WTC11 (cell line): ENCODE measurements at regions not wholly inside any gene's neighbourhood (a gene's known extent, or its start where the extent isn't known, plus 50 kb on each side); places are given as distances from the start of the nearest gene placed in this dataset.

Source experiments
- ATAC-seq: fragments of 200-7000 bp; cut with Tn5 transposase; 2 replicates; pipeline ENCODE4 v1.10.0; 2021; ENCODE audit warnings: mild to moderate bottlenecking, moderate library complexity
- CTCF ChIA-PET: fragments of 300-600 bp; sonication (Branson Sonifier 250); formaldehyde crosslinking; loops from one replicate; lab custom pipeline; 2021; ENCODE audit warnings: antibody characterized with exemption; lab: Charles Lee
- POLR2A ChIA-PET: fragments of 350-600 bp; sonication (Branson Sonifier 250); formaldehyde crosslinking; loops from one replicate; lab custom pipeline; 2021; ENCODE audit warnings: antibody characterized with exemption; lab: Charles Lee
- DNase-seq: peaks from one replicate; pipeline ENCODE4 v3.0.0; 2021; ENCODE audit warnings: low spot score
- H3K27ac Mint-ChIP-seq: 2 replicates; pipeline ENCODE4 v1.8.0; 2021; ENCODE audit warnings: mixed read lengths
- H3K27me3 Mint-ChIP-seq: 2 replicates; pipeline ENCODE4 v1.8.0; 2021; ENCODE audit warnings: low read depth, mild to moderate bottlenecking, moderate library complexity, mixed read lengths
- H3K36me3 Mint-ChIP-seq: 2 replicates; pipeline ENCODE4 v1.8.0; 2021; ENCODE audit warnings: mixed read lengths
- H3K4me1 Mint-ChIP-seq: 2 replicates; pipeline ENCODE4 v1.8.0; 2022; ENCODE audit warnings: mixed read lengths
- H3K4me3 Mint-ChIP-seq: 2 replicates; pipeline ENCODE4 v1.8.0; 2021; ENCODE audit warnings: mild to moderate bottlenecking, moderate library complexity, mixed read lengths
- H3K9me3 Mint-ChIP-seq: 2 replicates; pipeline ENCODE4 v1.8.0; 2021; ENCODE audit warnings: mixed read lengths
- ELF4 ChIP-seq: sonication (generic); formaldehyde crosslinking; IDR thresholded peaks from 2 replicates; pipeline ENCODE4 v1.8.1; 2022; ENCODE audit warnings: low read depth, mild to moderate bottlenecking, moderate library complexity, missing genetic modification reagents
- EMX1 ChIP-seq: fragments of 250-450 bp; sonication (Bioruptor Pico); IDR thresholded peaks from 2 replicates; pipeline ENCODE4 v1.8.0; 2021; ENCODE audit warnings: mild to moderate bottlenecking
- FOXP1 ChIP-seq: sonication (generic); formaldehyde crosslinking; IDR thresholded peaks from 2 replicates; pipeline ENCODE4 v1.8.0; 2022; ENCODE audit warnings: missing genetic modification reagents, mild to moderate bottlenecking, moderate library complexity, borderline replicate concordance
- GABPB1 ChIP-seq: sonication (generic); formaldehyde crosslinking; IDR thresholded peaks from 2 replicates; pipeline ENCODE4 v1.8.1; 2023; ENCODE audit warnings: mild to moderate bottlenecking, missing genetic modification reagents
- GTF2I ChIP-seq: fragments of 250-450 bp; sonication (Bioruptor Pico); conservative IDR thresholded peaks from 2 replicates; pipeline ENCODE4 v1.4.0; 2021; ENCODE audit warnings: mild to moderate bottlenecking
- JAZF1 ChIP-seq: fragments of 250-450 bp; sonication (Bioruptor Pico); IDR thresholded peaks from 2 replicates; pipeline ENCODE4 v1.9.0; 2021; ENCODE audit warnings: moderate library complexity, mild to moderate bottlenecking, inconsistent platforms
- JUN ChIP-seq: sonication (generic); formaldehyde crosslinking; IDR thresholded peaks from 2 replicates; pipeline ENCODE4 v1.8.0; 2023; ENCODE audit warnings: mild to moderate bottlenecking, missing genetic modification reagents
- MXD4 ChIP-seq: fragments of 250-450 bp; sonication (Bioruptor Pico); IDR thresholded peaks from 2 replicates; pipeline ENCODE4 v1.8.0; 2021; ENCODE audit warnings: mild to moderate bottlenecking, moderate library complexity, borderline replicate concordance
- TCF7 ChIP-seq: sonication (generic); formaldehyde crosslinking; IDR thresholded peaks from 2 replicates; pipeline ENCODE4 v1.8.0; 2022; ENCODE audit warnings: mild to moderate bottlenecking, low read depth, missing genetic modification reagents, moderate library complexity
- TEAD1 ChIP-seq: sonication (generic); formaldehyde crosslinking; IDR thresholded peaks from 2 replicates; pipeline ENCODE4 v1.8.0; 2022; ENCODE audit warnings: mild to moderate bottlenecking, missing genetic modification reagents
- ZNF138 ChIP-seq: sonication (generic); formaldehyde crosslinking; conservative IDR thresholded peaks from 2 replicates; pipeline ENCODE4 v1.8.1; 2022; ENCODE audit warnings: mild to moderate bottlenecking, moderate library complexity, missing genetic modification reagents
- ZNF396 ChIP-seq: fragments of 250-450 bp; sonication (Bioruptor Pico); IDR thresholded peaks from 2 replicates; pipeline ENCODE4 v1.8.0; 2021; ENCODE audit warnings: mild to moderate bottlenecking, moderate library complexity, borderline replicate concordance
- ZNF671 ChIP-seq: fragments of 250-450 bp; sonication (Bioruptor Pico); IDR thresholded peaks from 2 replicates; pipeline ENCODE4 v1.8.0; 2021; ENCODE audit warnings: mild to moderate bottlenecking
- TF ChIP-seq, protein P1 (sequence below): sonication (generic); formaldehyde crosslinking; IDR thresholded peaks from 2 replicates; pipeline ENCODE4 v1.8.0; 2022; ENCODE audit warnings: mild to moderate bottlenecking, missing genetic modification reagents
- TF ChIP-seq, protein P2 (sequence below): sonication (generic); formaldehyde crosslinking; IDR thresholded peaks from 2 replicates; pipeline ENCODE4 v1.8.1; 2022; ENCODE audit warnings: mild to moderate bottlenecking, missing genetic modification reagents, moderate library complexity, borderline replicate concordance
- TF ChIP-seq, protein P3 (sequence below): sonication (generic); formaldehyde crosslinking; IDR thresholded peaks from 2 replicates; pipeline ENCODE4 v1.8.1; 2023; ENCODE audit warnings: mild to moderate bottlenecking, missing genetic modification reagents, moderate library complexity
- TF ChIP-seq, protein P4 (sequence below): fragments of 250-450 bp; sonication (Bioruptor Pico); conservative IDR thresholded peaks from 2 replicates; pipeline ENCODE4 v1.9.0; 2021; ENCODE audit warnings: mild to moderate bottlenecking
- TF ChIP-seq, protein P5 (sequence below): fragments of 250-450 bp; sonication (Bioruptor Pico); IDR thresholded peaks from 2 replicates; pipeline ENCODE4 v1.9.0; 2021; ENCODE audit warnings: moderate library complexity, mild to moderate bottlenecking, inconsistent platforms, borderline replicate concordance
- TF ChIP-seq, protein P6 (sequence below): sonication (generic); formaldehyde crosslinking; IDR thresholded peaks from 2 replicates; pipeline ENCODE4 v1.8.0; 2022; ENCODE audit warnings: mild to moderate bottlenecking, missing genetic modification reagents
- TF ChIP-seq, protein P7 (sequence below): sonication (generic); formaldehyde crosslinking; IDR thresholded peaks from 2 replicates; pipeline ENCODE4 v1.8.0; 2022; ENCODE audit warnings: missing genetic modification reagents

DNA sequence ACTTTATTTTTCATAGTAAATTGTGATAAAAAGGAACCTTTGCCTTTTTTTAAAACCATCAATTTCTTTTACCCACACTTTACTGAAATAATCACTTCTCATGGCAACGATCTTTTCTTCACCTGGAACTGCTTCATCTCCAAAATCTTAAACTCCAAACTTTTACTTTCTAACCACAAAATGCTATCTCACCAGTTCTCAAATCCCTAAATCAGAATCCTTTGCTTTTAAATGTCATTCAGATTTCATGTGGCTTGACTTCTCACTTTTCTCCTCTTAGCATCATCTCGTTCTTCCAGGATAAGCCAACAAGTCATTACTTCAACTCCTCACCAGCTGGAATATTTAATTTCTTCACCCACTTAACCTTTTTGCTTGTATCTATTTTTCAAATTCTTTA, 284.3 kb upstream of the RASGEF1B start:
- TF ChIP-seq ELF4 (CRISPR knock-in tag): no peak
- TF ChIP-seq, protein P1, sequence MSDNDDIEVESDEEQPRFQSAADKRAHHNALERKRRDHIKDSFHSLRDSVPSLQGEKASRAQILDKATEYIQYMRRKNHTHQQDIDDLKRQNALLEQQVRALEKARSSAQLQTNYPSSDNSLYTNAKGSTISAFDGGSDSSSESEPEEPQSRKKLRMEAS (CRISPR knock-in tag): no peak
- no peak for TF ChIP-seq FOXP1 (CRISPR knock-in tag)
- TF ChIP-seq, protein P2, sequence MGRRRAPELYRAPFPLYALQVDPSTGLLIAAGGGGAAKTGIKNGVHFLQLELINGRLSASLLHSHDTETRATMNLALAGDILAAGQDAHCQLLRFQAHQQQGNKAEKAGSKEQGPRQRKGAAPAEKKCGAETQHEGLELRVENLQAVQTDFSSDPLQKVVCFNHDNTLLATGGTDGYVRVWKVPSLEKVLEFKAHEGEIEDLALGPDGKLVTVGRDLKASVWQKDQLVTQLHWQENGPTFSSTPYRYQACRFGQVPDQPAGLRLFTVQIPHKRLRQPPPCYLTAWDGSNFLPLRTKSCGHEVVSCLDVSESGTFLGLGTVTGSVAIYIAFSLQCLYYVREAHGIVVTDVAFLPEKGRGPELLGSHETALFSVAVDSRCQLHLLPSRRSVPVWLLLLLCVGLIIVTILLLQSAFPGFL (CRISPR knock-in tag): no peak
- no peak for TF ChIP-seq MXD4 (CRISPR knock-in tag)
- TF ChIP-seq, all 79 proteins: peak for 0
- Mint-ChIP-seq H3K4me1 (no peaks in the 10 kb centered on the region), H3K27me3 (no peaks in the 10 kb centered on the region), H3K9me3 (no peaks in the 10 kb centered on the region), H3K4me3 (no peak overlapping the region), H3K27ac (no peak overlapping the region), H3K36me3 (no peaks in the 10 kb centered on the region)
- POLR2A ChIA-PET: no interaction called here
- no peak for ATAC-seq
- CTCF ChIA-PET: no interaction called here
- DNase-seq: no peak

DNA sequence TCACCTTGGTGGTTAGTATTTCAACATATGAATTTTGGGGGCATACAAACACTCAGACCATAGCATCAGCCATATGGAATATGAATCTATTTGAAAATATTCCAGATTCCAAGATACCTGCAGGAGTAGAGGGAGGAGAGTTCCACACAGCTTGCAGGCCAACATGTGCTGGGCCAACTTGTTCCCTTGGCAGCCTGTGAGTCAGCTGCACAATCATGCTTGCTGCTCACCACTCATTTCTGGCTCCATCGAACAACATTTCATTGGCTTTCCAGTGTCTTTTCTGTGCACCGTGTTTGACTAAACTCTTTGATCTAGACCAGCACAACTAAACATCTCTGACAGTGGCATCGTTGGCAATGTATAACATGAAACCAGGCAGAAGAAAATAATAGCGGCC, 282.5 kb upstream of the RASGEF1B start:
- Mint-ChIP-seq H3K9me3 (no peaks in the 10 kb centered on the region), H3K4me1 (no peaks in the 10 kb centered on the region), H3K27me3 (no peaks in the 10 kb centered on the region), H3K4me3 (no peak overlapping the region), H3K36me3 (no peaks in the 10 kb centered on the region), H3K27ac (no peak overlapping the region)
- DNase-seq (no peak), ATAC-seq (no peak)
- TF ChIP-seq, protein P3, sequence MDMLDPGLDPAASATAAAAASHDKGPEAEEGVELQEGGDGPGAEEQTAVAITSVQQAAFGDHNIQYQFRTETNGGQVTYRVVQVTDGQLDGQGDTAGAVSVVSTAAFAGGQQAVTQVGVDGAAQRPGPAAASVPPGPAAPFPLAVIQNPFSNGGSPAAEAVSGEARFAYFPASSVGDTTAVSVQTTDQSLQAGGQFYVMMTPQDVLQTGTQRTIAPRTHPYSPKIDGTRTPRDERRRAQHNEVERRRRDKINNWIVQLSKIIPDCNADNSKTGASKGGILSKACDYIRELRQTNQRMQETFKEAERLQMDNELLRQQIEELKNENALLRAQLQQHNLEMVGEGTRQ (CRISPR knock-in tag): no peak
- TF ChIP-seq EMX1 (CRISPR knock-in tag) (no peak), TCF7 (CRISPR knock-in tag) (no peak), ZNF138 (CRISPR knock-in tag) (no peak), JUN (CRISPR knock-in tag) (no peak), JAZF1 (CRISPR knock-in tag) (no peak), GABPB1 (no peak), GTF2I (CRISPR knock-in tag) (no peak), TEAD1 (CRISPR knock-in tag) (no peak), ZNF671 (CRISPR knock-in tag) (no peak), ZNF396 (CRISPR knock-in tag) (no peak), FOXP1 (CRISPR knock-in tag) (no peak)
- TF ChIP-seq, protein P2 (CRISPR knock-in tag): no peak
- TF ChIP-seq, protein P4, sequence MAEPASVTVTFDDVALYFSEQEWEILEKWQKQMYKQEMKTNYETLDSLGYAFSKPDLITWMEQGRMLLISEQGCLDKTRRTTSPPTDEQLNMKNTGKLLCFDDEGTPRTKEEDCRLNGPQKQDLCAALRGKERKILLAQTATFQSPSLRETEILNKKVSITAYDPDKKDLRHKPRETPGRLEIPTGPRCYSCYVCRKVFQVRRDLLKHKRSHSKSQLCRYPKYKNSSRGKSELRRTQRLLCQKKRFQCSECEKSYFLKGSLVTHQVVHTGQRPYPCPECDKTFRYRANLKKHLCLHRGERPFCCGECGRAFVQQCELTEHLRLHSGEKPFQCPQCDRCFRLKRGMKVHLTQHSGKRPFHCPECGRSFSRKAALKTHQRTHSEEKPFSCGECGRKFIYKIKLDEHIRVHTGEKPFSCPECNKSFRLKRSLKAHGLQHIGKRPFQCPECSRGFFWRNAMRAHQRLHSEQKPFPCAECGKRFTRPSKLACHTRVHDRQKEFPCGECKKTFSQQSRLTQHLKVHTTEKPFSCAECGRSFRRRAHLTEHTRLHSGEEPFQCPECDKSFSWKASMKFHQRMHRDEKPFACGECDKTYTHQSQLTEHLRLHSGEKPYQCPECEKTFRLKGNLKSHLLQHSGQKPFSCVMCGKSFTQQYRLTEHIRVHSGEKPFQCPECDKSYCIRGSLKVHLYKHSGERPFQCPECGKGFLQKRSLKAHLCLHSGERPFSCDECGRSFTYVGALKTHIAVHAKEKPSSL (CRISPR knock-in tag): no peak
- TF ChIP-seq, protein P5, sequence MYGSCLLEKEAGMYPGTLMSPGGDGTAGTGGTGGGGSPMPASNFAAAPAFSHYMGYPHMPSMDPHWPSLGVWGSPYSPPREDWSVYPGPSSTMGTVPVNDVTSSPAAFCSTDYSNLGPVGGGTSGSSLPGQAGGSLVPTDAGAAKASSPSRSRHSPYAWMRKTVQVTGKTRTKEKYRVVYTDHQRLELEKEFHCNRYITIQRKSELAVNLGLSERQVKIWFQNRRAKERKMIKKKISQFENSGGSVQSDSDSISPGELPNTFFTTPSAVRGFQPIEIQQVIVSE: no peak
- TF ChIP-seq, protein P6, sequence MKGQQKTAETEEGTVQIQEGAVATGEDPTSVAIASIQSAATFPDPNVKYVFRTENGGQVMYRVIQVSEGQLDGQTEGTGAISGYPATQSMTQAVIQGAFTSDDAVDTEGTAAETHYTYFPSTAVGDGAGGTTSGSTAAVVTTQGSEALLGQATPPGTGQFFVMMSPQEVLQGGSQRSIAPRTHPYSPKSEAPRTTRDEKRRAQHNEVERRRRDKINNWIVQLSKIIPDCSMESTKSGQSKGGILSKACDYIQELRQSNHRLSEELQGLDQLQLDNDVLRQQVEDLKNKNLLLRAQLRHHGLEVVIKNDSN (CRISPR knock-in tag): no peak
- TF ChIP-seq, protein P7, sequence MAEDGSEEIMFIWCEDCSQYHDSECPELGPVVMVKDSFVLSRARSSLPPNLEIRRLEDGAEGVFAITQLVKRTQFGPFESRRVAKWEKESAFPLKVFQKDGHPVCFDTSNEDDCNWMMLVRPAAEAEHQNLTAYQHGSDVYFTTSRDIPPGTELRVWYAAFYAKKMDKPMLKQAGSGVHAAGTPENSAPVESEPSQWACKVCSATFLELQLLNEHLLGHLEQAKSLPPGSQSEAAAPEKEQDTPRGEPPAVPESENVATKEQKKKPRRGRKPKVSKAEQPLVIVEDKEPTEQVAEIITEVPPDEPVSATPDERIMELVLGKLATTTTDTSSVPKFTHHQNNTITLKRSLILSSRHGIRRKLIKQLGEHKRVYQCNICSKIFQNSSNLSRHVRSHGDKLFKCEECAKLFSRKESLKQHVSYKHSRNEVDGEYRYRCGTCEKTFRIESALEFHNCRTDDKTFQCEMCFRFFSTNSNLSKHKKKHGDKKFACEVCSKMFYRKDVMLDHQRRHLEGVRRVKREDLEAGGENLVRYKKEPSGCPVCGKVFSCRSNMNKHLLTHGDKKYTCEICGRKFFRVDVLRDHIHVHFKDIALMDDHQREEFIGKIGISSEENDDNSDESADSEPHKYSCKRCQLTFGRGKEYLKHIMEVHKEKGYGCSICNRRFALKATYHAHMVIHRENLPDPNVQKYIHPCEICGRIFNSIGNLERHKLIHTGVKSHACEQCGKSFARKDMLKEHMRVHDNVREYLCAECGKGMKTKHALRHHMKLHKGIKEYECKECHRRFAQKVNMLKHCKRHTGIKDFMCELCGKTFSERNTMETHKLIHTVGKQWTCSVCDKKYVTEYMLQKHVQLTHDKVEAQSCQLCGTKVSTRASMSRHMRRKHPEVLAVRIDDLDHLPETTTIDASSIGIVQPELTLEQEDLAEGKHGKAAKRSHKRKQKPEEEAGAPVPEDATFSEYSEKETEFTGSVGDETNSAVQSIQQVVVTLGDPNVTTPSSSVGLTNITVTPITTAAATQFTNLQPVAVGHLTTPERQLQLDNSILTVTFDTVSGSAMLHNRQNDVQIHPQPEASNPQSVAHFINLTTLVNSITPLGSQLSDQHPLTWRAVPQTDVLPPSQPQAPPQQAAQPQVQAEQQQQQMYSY (CRISPR knock-in tag): no peak
- ChIA-PET POLR2A (no interaction called here), CTCF (no interaction called here)
